Mammary epithelial cell (primary cell): ENCODE measurements at regions not wholly inside any gene's neighbourhood (a gene's known extent, or its start where the extent isn't known, plus 50 kb on each side); places are given as distances from the start of the nearest gene placed in this dataset.

ENCODE experiments used
- CTCF ChIP-seq, 2 donors: IDR thresholded peaks in 1 of 2; conservative IDR thresholded peaks in 1 of 2; 2 replicates each; pipeline ENCODE4 v1.5.1; 2011 to 2012; ENCODE audit warnings: inconsistent platforms in 2 of 2, low read length in 2 of 2, mild to moderate bottlenecking in 2 of 2, control low read depth in 1 of 2, low read depth in 1 of 2; ENCODE audit not compliant: insufficient read depth in 1 of 2; ENCODE audit errors: extremely low read depth in 1 of 2
- EZH2 ChIP-seq: IDR thresholded peaks from 2 replicates; pipeline ENCODE4 v1.6.1; 2012; ENCODE audit warnings: low read length, inconsistent platforms, borderline replicate concordance

GRCh38 chr7:46126675-46127300 lies 205.7 kb upstream of the IGFBP3 start:
- TF ChIP-seq EZH2 (no peak), CTCF (conservative IDR thresholded peaks at IDR 0.05 in 1 of 2, IDR thresholded peaks at IDR 0.05 in 1 of 2; ENCODE audit: extremely low read depth in 1 of 2, insufficient read depth in 1 of 2, low read depth in 1 of 2, low read length in 2 of 2) (no peak)
